Caco-2 (cell line): ENCODE measurements at regions not wholly inside any gene's neighbourhood (a gene's known extent, or its start where the extent isn't known, plus 50 kb on each side); places are given as distances from the start of the nearest gene placed in this dataset.

ENCODE experiments used
- BruUV-seq: library from RNA; stranded (reverse); fragments of 400-500 nt; replicated peaks from 2 replicates; lab custom pipeline; 2021; lab: Mats Ljungman, UMichigan
- CTCF ChIA-PET: fragments of 300-600 bp; sonication (Branson Sonifier 250); formaldehyde crosslinking; loops from one replicate; lab custom pipeline; 2022; ENCODE audit warnings: antibody characterized with exemption; lab: Charles Lee
- POLR2A ChIA-PET: fragments of 300-600 bp; sonication (Branson Sonifier 250); formaldehyde crosslinking; loops from one replicate; lab custom pipeline; 2022; ENCODE audit warnings: antibody characterized with exemption; lab: Charles Lee
- DNase-seq, 2 experiments: peaks; one replicate each; pipeline versions ENCODE4 v3.0.0 to v3.0.0-alpha.2; 2020 to 2022
- H3K27me3 ChIP-seq: replicated peaks from 2 replicates; pipeline ENCODE4 v1.6.0; 2011; ENCODE audit warnings: low read length; ENCODE audit not compliant: control insufficient read depth, insufficient read depth
- H3K36me3 ChIP-seq: 2 replicates; pipeline ENCODE4 v1.5.1; 2011; ENCODE audit warnings: low read length; ENCODE audit not compliant: control insufficient read depth, insufficient read depth
- H3K4me1 ChIP-seq: fragments of 250-450 bp; sonication (Bioruptor Pico); 2 replicates; pipeline ENCODE4 v1.5.1; 2020; ENCODE audit warnings: mild to moderate bottlenecking
- H3K4me3 ChIP-seq: 2 replicates; pipeline ENCODE4 v1.5.1; 2011; ENCODE audit warnings: low read depth, mild to moderate bottlenecking, control low read depth, low read length
- H3K9me3 ChIP-seq: fragments of 250-450 bp; sonication (Bioruptor Pico); 2 replicates; pipeline ENCODE4 v1.5.1; 2020; ENCODE audit warnings: mild to moderate bottlenecking, moderate library complexity
- H3K27ac Mint-ChIP-seq: one replicate; pipeline ENCODE4 v1.8.0; 2022; ENCODE audit warnings: mixed read lengths; ENCODE audit not compliant: unreplicated experiment
- H3K27me3 Mint-ChIP-seq: one replicate; pipeline ENCODE4 v1.8.0; 2022; ENCODE audit warnings: mixed read lengths; ENCODE audit not compliant: insufficient read depth, unreplicated experiment
- H3K36me3 Mint-ChIP-seq: one replicate; pipeline ENCODE4 v1.8.0; 2022; ENCODE audit warnings: mild to moderate bottlenecking, mixed read lengths; ENCODE audit not compliant: insufficient read depth, unreplicated experiment
- H3K4me1 Mint-ChIP-seq: one replicate; pipeline ENCODE4 v1.8.0; 2022; ENCODE audit warnings: low read depth, mixed read lengths; ENCODE audit not compliant: unreplicated experiment
- H3K4me3 Mint-ChIP-seq: one replicate; pipeline ENCODE4 v1.8.0; 2022; ENCODE audit warnings: mild to moderate bottlenecking, moderate library complexity, mixed read lengths; ENCODE audit not compliant: unreplicated experiment
- H3K9me3 Mint-ChIP-seq: one replicate; pipeline ENCODE4 v1.8.0; 2022; ENCODE audit warnings: mixed read lengths; ENCODE audit not compliant: unreplicated experiment
- CTCF ChIP-seq, 2 experiments: fragments of 200-600 bp in 1 of 2; IDR thresholded peaks; 1 replicate in 1 of 2; 2 replicates in 1 of 2; pipeline versions ENCODE4 v1.5.1 to v1.8.0; 2011 to 2022; ENCODE audit warnings: antibody characterized with exemption in 1 of 2, control low read depth in 1 of 2, inconsistent platforms in 1 of 2, low read depth in 1 of 2, low read length in 1 of 2, mild to moderate bottlenecking in 1 of 2, moderate library complexity in 1 of 2; ENCODE audit not compliant: insufficient read depth in 1 of 2, severe bottlenecking in 1 of 2, unreplicated experiment in 1 of 2
- intact Hi-C: fragments of 100-400 bp; cut with micrococcal nuclease; formaldehyde crosslinking; loops from one replicate; pipeline ENCODE4 v1.10.0; 2022; ENCODE audit not compliant: unreplicated experiment

- Histone ChIP-seq H3K4me1 (no peaks in the 10 kb centered on the region), H3K9me3 (no peaks in the 10 kb centered on the region), H3K4me3 (no peak overlapping the region), H3K27me3 (no peaks in the 10 kb centered on the region; the same call in 1 of the 2 replicates), H3K36me3 (no peaks in the 10 kb centered on the region)
- Mint-ChIP-seq H3K4me1 (no peaks in the 10 kb centered on the region), H3K9me3 (no peaks in the 10 kb centered on the region), H3K27ac (no peak overlapping the region), H3K36me3 (no peaks in the 10 kb centered on the region), H3K4me3 (no peak overlapping the region), H3K27me3 (peaks cover 18% of the 10 kb centered on the region)
- ChIA-PET CTCF (no interaction called here), POLR2A (no interaction called here)
- no peak for TF ChIP-seq CTCF (IDR thresholded peaks at IDR 0.05; ENCODE audit: insufficient read depth in 1 of 2, low read depth in 1 of 2, low read length in 1 of 2, severe bottlenecking in 1 of 2, unreplicated experiment in 1 of 2)
- intact Hi-C loops, result no loop called here
- no TSS peak for BruUV-seq
- no peak for DNase-seq
Measured at GRCh38 chr5:158145827-158146226, 286.9 kb upstream of the CLINT1 start.

GRCh38 chr5:158143081-158143480 is 284.1 kb upstream of the CLINT1 start:
- no peaks in the 10 kb centered on the region for H3K9me3 Mint-ChIP-seq
- intact Hi-C loops, result no loop called here
- ChIA-PET CTCF (no interaction called here), POLR2A (no interaction called here)
- no peak overlapping the region for H3K4me3 Mint-ChIP-seq
- no peaks in the 10 kb centered on the region for H3K4me1 Mint-ChIP-seq
- no peaks in the 10 kb centered on the region for H3K36me3 Mint-ChIP-seq
- no peaks in the 10 kb centered on the region for H3K9me3 ChIP-seq
- no peaks in the 10 kb centered on the region for H3K36me3 ChIP-seq
- no peak for DNase-seq
- no peaks in the 10 kb centered on the region for H3K4me1 ChIP-seq
- no peak for TF ChIP-seq CTCF (IDR thresholded peaks at IDR 0.05; ENCODE audit: insufficient read depth in 1 of 2, low read depth in 1 of 2, low read length in 1 of 2, severe bottlenecking in 1 of 2, unreplicated experiment in 1 of 2)
- no peak overlapping the region for H3K4me3 ChIP-seq
- H3K27me3 Mint-ChIP-seq, result peaks cover 25% of the 10 kb centered on the region
- no peak overlapping the region for H3K27ac Mint-ChIP-seq
- BruUV-seq, result no TSS peak
- no peaks in the 10 kb centered on the region; the same call in 1 of the 2 replicates for H3K27me3 ChIP-seq

GRCh38 chr5:158142156-158142555 is 283.2 kb upstream of the CLINT1 start:
- ChIA-PET POLR2A (no interaction called here), CTCF (no interaction called here)
- H3K9me3 ChIP-seq, result no peaks in the 10 kb centered on the region
- no peak overlapping the region for H3K4me3 ChIP-seq
- intact Hi-C loops, result no loop called here
- H3K36me3 ChIP-seq, result no peaks in the 10 kb centered on the region
- no peak for DNase-seq
- Mint-ChIP-seq H3K27me3 (peaks cover 24% of the 10 kb centered on the region), H3K4me3 (no peak overlapping the region), H3K9me3 (no peaks in the 10 kb centered on the region), H3K27ac (no peak overlapping the region), H3K4me1 (no peaks in the 10 kb centered on the region), H3K36me3 (no peaks in the 10 kb centered on the region)
- no peaks in the 10 kb centered on the region for H3K4me1 ChIP-seq
- no TSS peak for BruUV-seq
- H3K27me3 ChIP-seq, result no peaks in the 10 kb centered on the region; the same call in 1 of the 2 replicates
- no peak for TF ChIP-seq CTCF (IDR thresholded peaks at IDR 0.05; ENCODE audit: insufficient read depth in 1 of 2, low read depth in 1 of 2, low read length in 1 of 2, severe bottlenecking in 1 of 2, unreplicated experiment in 1 of 2)
